A204.1 (cell line): ENCODE measurements at regions not wholly inside any gene's neighbourhood (a gene's known extent, or its start where the extent isn't known, plus 50 kb on each side); places are given as distances from the start of the nearest gene placed in this dataset.

ENCODE experiments used
- FAIRE-seq: peaks from 2 replicates; lab custom pipeline; 2012; peaks lifted over from hg19 to GRCh38; lab: Jason Lieb, UNC

GRCh38 chr5:53333160-53333559, 147.3 kb upstream of the FST start:
- no peak for FAIRE-seq

DNA sequence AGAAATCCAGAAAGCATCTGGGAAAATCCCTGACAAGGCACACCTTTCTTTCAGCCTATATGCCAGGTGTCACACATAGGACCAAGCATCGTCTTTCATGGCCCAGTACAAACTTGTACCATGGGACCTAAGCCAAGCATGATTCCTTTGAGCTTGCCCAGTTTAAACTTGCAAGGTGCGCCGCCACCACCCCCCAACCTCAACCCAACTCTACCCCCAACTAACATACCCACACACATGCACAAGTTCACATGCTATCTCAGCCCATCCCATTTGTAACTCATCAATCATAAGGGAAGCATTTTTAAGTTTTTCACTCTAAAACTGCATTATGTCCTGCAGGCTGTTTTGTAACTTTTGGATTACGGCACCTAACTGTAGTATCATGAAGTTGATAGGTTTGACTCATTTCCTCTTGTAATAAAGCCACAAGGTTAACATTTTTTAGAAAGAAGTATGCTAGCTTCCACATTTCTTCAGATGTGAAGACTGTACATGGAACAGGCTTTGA, 145.9 kb upstream of the FST start:
- no peak for FAIRE-seq

GRCh38 chr5:53335115-53335514, 145.3 kb upstream of the FST start:
- FAIRE-seq = no peak

GRCh38 chr5:53337827-53338226, 142.6 kb upstream of the FST start:
- no peak for FAIRE-seq

DNA sequence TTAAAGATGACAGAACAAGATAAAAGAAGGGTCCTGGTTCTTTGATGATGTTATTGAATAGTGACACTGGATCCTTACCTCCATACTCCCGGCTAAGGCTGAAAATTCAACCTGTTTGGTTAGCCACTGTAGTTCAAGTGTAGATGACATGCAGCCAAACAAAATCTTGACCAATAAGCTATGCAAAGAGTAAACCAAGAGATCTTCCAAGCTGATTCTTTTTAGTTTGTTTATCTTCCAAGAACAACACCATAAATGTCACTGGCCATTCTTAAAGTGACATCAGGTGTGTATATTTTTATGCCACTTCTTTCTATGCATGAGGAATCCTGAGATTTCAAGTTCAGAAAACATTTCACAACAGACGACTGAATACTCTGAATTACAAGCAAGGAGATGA, 141.5 kb upstream of the FST start:
- FAIRE-seq = no peak

DNA sequence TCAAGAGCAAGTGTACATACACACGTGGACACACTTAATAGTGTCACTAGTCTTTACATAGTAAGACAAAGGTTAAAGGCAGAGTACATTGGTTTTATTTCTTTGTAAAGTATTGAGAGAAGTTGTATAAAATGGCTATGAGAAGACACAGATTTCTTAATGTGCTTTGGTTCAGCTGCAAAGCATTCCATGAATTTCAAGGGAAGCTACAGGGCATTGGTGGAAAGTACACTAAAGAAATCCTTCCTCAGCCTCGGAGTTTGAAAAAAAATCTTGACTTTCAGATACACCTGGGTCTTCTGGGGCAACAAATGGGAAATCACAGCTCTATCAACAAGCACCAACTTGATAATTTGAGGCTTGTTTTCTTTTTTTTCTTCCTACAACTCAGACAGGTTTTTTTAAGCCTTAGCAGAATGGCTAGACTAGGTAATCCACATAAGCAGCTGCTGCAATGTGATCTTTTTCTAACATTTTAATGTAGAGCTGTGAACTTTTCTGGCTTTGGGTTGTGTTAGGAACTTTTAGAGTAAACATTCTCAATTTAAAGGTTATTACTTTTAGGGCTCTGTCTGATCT, 140.4 kb upstream of the FST start:
- FAIRE-seq = no peak

GRCh38 chr5:53340956-53341750, 139.3 kb upstream of the FST start:
- no peak for FAIRE-seq

DNA sequence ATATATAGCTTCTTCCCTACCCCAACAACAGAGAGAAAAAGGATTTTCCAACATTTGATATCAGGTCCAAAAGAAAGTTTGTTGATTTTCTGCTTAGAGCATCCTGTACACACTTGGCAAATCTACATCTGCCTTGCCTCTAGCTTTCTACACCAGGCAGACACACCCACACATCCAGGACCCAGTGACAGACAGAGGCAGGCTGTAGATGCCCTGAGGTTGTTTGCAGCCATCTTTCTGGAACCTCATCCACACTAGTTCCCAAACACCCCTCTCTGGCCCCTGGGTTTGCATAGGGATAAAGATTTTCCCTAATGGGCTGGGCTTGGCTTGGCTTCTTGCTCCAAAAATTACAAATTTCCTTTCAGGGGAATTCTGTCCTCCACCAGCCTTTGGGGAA, 138.2 kb upstream of the FST start:
- no peak for FAIRE-seq

- FAIRE-seq = no peak
Measured at GRCh38 chr5:53343187-53343586, 137.2 kb upstream of the FST start.

DNA sequence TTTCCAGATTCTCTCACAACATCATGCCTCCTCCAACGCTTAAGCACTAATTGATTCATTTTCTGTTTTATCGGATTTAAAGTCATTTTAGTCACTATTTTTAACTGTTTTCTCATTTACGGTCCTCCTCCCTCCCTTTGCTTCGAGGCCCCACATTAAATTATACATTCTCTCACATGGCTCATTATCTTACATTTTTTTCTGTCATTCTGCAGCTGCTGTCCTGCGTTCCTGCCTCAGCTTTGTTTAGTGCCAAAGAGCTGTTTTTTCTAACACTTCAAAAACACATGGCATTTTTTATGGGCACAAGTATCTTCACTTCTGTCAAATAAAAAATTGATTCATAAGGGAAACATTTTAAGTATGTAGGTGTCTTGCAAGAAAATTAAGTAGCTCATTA, 130.1 kb upstream of the FST start:
- no peak for FAIRE-seq

GRCh38 chr5:53350991-53351770, 129.2 kb upstream of the FST start:
- FAIRE-seq = no peak

- no peak for FAIRE-seq
Measured at GRCh38 chr5:53355316-53355715, 125.1 kb upstream of the FST start.

- FAIRE-seq = no peak
Measured at GRCh38 chr5:53355931-53356330, 124.5 kb upstream of the FST start.

DNA sequence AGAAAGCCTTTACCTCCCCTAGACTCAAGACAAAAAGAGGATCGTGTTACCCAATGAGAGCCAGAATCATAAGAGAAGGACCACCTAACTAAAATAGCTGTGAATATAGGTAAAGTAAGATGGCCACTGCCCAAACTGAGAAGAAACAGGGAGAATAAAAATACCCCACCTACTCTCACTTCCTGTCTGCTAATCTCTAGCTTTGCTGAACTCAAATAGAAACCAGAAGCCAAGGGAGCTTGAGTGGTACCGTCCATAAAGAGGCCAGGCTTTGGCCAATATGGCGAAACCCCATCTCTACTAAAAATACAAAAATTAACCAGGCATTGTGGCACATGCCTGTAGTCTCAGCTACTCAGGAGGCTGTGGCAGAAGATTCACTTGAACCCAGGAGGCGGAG, 123.0 kb upstream of the FST start:
- FAIRE-seq = no peak

DNA sequence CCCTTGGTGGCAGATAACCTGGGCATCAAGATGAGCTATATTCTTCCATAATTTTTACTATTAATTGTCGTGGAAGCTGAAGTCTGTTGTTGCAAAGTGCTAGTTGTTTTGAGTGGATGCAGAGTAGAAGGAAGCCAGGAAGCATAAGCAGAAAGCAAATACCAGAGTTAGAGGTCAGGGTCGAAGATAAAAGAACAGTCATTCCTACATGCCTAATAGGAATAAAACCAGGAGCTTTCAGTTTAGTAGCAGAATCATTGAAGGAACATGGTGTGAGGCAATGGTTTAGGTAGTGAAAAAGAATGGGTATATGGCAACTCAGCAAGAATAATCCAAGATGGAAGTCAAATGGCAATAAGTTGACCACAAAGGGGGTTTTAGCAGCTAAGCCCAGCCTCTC, 121.6 kb upstream of the FST start:
- FAIRE-seq = no peak

DNA sequence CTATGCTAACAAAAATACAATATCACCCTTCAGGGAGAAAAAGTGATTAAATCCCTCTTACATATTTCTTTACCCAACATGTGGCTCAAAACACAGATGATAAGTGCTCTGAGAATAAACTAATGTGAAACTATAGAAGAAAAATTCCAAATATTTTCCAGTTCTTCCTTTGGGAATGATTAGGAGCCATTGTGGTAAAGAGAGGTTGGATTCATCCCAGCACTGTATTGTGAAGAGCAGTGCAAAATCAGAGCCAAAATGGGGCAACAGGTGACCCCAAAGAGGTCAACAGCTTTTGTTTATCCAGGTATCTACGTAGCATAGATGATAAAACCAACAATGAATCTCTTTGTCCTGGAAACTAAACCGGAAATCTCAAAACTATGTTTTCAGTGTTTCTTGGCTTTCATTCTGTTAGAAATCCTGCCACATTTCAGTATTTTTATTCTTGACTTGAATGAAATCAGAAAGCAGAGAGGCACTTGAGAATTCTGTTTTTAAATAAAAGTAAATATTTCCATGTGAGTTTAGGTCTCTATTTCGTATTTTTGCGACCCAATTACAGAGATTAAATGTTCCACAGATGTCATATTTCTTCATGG, 120.4 kb upstream of the FST start:
- FAIRE-seq = no peak

DNA sequence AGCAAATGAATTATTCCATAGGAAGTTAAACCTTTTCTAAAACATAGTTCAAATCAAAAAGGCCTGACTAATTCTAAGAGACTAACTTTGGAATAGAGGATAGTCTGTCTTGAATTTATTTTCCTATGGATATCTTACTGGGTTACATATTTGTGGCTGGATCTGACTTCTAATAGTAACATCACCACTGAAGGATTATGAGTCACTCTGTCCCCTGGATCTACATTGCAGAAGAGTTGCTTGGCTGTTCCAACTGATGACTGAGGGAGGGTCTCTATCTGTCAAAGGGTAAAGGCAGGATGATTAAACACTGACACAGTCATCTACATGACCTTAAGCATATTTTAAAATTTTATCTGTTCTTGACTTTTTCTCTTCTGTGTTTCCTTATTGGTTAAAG, 119.6 kb upstream of the FST start:
- FAIRE-seq = no peak

GRCh38 chr5:53361708-53362107, 118.7 kb upstream of the FST start:
- no peak for FAIRE-seq

DNA sequence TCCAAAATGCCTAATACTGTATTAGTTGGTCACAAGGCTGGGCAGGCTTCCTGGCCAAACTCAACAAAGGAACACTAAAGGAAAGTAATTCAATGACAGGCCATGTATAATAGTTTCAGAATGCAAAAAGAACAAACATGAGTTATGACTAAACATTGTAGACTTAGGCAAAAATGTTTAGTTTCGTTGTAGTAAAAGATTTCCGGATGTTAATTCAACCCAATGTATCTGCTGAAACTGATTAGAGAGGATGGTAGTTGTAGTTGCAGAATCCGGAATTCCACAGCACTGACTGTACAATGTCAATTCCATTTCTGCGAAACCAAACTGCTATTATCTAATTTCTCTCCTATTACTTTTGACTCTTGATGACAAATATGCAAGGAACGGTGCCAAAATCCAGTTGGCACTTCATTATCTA, 117.9 kb upstream of the FST start:
- no peak for FAIRE-seq

DNA sequence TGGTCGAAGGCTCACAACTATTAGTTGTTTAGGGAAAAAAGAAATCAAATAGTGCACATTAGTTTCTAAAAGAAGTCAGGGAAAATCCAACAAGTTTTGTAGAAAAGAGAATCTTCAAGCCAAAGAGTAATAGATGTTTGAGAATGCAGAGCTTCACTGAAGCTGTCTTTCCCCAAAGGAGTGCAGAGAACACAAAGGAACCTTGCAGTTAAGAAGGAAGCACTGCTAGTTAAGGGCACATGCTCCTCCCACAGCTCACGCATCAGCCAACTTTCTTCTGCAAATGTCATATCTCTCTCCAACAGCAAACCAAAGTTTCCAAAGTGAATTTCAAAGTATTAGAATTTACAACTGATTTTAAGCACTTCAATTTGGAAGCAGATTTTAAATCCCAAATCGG, 116.4 kb upstream of the FST start:
- no peak for FAIRE-seq

DNA sequence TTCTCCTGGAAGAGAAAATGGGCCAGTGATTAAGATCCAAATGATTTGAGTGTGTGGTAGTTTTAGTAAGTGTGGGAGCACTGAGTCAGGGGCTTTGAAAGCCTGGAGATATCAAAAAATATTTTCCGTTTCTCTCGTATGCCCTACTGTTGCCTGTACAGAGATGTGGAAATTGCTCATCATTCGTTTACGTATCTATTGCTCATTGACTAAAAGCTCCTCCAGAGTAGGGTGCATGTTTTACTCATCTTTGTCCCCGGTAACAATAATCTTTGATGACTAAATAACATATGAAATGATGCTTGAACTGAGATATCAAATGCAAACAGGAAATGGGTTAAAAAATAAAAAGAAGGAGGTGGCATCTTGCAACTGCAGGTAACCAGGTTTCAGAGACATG, 114.2 kb upstream of the FST start:
- no peak for FAIRE-seq

DNA sequence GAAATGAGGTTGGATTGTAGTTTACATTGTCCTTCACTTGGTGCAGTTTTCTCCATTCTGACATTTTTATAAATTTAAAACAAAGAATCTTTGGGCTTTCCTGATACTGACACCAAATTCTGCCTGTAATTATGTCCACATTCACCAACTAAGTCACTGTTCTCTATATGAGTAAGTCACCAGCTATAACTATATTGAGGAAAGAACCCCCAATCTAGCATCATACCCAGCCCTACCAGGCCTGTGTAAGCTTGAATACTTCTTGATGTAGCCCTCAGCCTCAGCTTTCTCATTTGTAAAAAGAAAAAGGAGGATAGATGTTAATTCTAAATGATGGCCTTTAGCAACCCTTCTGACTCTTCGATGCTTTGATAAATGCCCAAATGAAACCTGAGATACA, 112.7 kb upstream of the FST start:
- FAIRE-seq = no peak

- no peak for FAIRE-seq
Measured at GRCh38 chr5:53368516-53368915, 111.9 kb upstream of the FST start.
